H1 (cell line): ENCODE measurements at regions not wholly inside any gene's neighbourhood (a gene's known extent, or its start where the extent isn't known, plus 50 kb on each side); places are given as distances from the start of the nearest gene placed in this dataset.

Experiments
- CTCF ChIA-PET: fragments of 300-600 bp; sonication (Branson Sonifier 250); formaldehyde crosslinking; loops from one replicate; lab custom pipeline; 2021; ENCODE audit not compliant: partially characterized antibody; lab: Charles Lee
- POLR2A ChIA-PET: fragments of 300-600 bp; sonication (Branson Sonifier 250); formaldehyde crosslinking; loops from one replicate; lab custom pipeline; 2021; ENCODE audit warnings: inconsistent platforms; ENCODE audit not compliant: partially characterized antibody; lab: Charles Lee
- DNase-seq, 2 experiments: peaks; one replicate each; pipeline versions ENCODE4 v3.0.0 to v3.0.0-alpha.2; 2010 to 2022; ENCODE audit warnings: low spot score in 2 of 2, low read depth in 1 of 2, mixed read lengths in 1 of 2
- FAIRE-seq: peaks from 2 replicates; lab custom pipeline; 2011; peaks lifted over from hg19 to GRCh38; lab: Jason Lieb, UNC
- H2AFZ ChIP-seq: 2 replicates; pipeline ENCODE4 v1.8.1; 2012; ENCODE audit warnings: low read length, inconsistent platforms
- H2AK5ac ChIP-seq: 2 replicates; pipeline ENCODE4 v1.6.1; 2013; ENCODE audit warnings: low read depth, low read length
- H2BK120ac ChIP-seq: replicated peaks from 2 replicates; pipeline ENCODE3; 2013; ENCODE audit warnings: low read depth, low read length, inconsistent platforms
- H2BK12ac ChIP-seq: 2 replicates; pipeline ENCODE4 v1.6.1; 2013; ENCODE audit warnings: low read depth, low read length
- H2BK15ac ChIP-seq: 2 replicates; pipeline ENCODE4 v1.6.1; 2013; ENCODE audit warnings: low read length
- H2BK20ac ChIP-seq: 2 replicates; pipeline ENCODE4 v1.6.1; 2013; ENCODE audit warnings: low read length
- H2BK5ac ChIP-seq: 2 replicates; pipeline ENCODE4 v1.6.1; 2013; ENCODE audit warnings: low read depth, low read length
- H3K14ac ChIP-seq: 2 replicates; pipeline ENCODE4 v1.6.1; 2013; ENCODE audit warnings: inconsistent platforms; ENCODE audit not compliant: insufficient read length
- H3K18ac ChIP-seq: 2 replicates; pipeline ENCODE4 v1.6.1; 2013; ENCODE audit warnings: low read length; ENCODE audit errors: extremely low read depth
- H3K23ac ChIP-seq: 2 replicates; pipeline ENCODE4 v1.6.1; 2013; ENCODE audit warnings: inconsistent platforms; ENCODE audit not compliant: insufficient read length
- H3K23me2 ChIP-seq: 2 replicates; pipeline ENCODE4 v1.6.1; 2013; ENCODE audit warnings: low read depth, low read length
- H3K27ac ChIP-seq: 2 replicates; pipeline ENCODE4 v1.6.1; 2011; ENCODE audit warnings: low read depth, low read length, inconsistent platforms
- H3K27me3 ChIP-seq, 4 experiments: replicated peaks in 1 of 4; 1 replicate in 1 of 4; 2 replicates in 3 of 4; pipeline versions ENCODE4 v1.6.1 to v1.8.1; 2011 to 2013; ENCODE audit warnings: low read length in 3 of 4, mild to moderate bottlenecking in 3 of 4, inconsistent platforms in 2 of 4, mixed read lengths in 2 of 4, moderate library complexity in 1 of 4; ENCODE audit not compliant: control insufficient read depth in 3 of 4, insufficient read depth in 3 of 4; ENCODE audit errors: extremely low read depth in 1 of 4
- H3K36me3 ChIP-seq, 4 experiments: 2 replicates each; pipeline versions ENCODE4 v1.6.1 to v1.8.1; 2011 to 2013; ENCODE audit warnings: mild to moderate bottlenecking in 4 of 4, low read length in 3 of 4, moderate library complexity in 2 of 4, control low read depth in 1 of 4, inconsistent platforms in 1 of 4; ENCODE audit not compliant: insufficient read depth in 4 of 4, control insufficient read depth in 2 of 4
- H3K4ac ChIP-seq: replicated peaks from 2 replicates; pipeline ENCODE3; 2013; ENCODE audit warnings: low read length, low read depth, mixed read lengths, inconsistent platforms; ENCODE audit not compliant: insufficient read length
- H3K4me1 ChIP-seq, 4 experiments: replicated peaks in 1 of 4; 1 replicate in 1 of 4; 2 replicates in 3 of 4; pipeline versions ENCODE4 v1.6.1 to v1.8.1; 2011 to 2013; ENCODE audit warnings: low read length in 3 of 4, inconsistent platforms in 2 of 4, mixed read lengths in 1 of 4; ENCODE audit not compliant: insufficient read depth in 4 of 4, control insufficient read depth in 3 of 4
- H3K4me2 ChIP-seq, 2 experiments: 2 replicates each; pipeline versions ENCODE4 v1.6.1 to v1.8.1; 2011 to 2013; ENCODE audit warnings: low read depth in 2 of 2, low read length in 2 of 2, control low read depth in 1 of 2, inconsistent platforms in 1 of 2, mild to moderate bottlenecking in 1 of 2; ENCODE audit not compliant: insufficient read depth in 1 of 2
- H3K4me3 ChIP-seq, 4 experiments: fragments of 200-600, 300-600 bp in 1 of 4; sonication (generic), shearing (Covaris generic), sonication (Bioruptor Twin) in 1 of 4; 2 replicates each; pipeline versions ENCODE4 v1.5.1 to v1.8.1; 2011 to 2016; ENCODE audit warnings: low read length in 4 of 4, low read depth in 3 of 4, control low read depth in 2 of 4, inconsistent platforms in 2 of 4, mild to moderate bottlenecking in 2 of 4, mixed read lengths in 1 of 4, moderate library complexity in 1 of 4; ENCODE audit not compliant: insufficient read depth in 2 of 4; ENCODE audit errors: extremely low read depth in 1 of 4
- H3K56ac ChIP-seq: replicated peaks from 2 replicates; pipeline ENCODE3; 2013; ENCODE audit warnings: low read depth, mild to moderate bottlenecking, mixed read lengths, low read length, inconsistent platforms; ENCODE audit not compliant: insufficient read length
- H3K79me1 ChIP-seq: 2 replicates; pipeline ENCODE4 v1.6.1; 2013; ENCODE audit warnings: low read depth, low read length, control low read depth
- H3K79me2 ChIP-seq, 2 experiments: 2 replicates each; pipeline versions ENCODE4 v1.6.1 to v1.8.1; 2012 to 2013; ENCODE audit warnings: low read length in 2 of 2, mild to moderate bottlenecking in 2 of 2, inconsistent platforms in 1 of 2; ENCODE audit not compliant: insufficient read depth in 2 of 2, control insufficient read depth in 1 of 2
- H3K9ac ChIP-seq, 4 experiments: replicated peaks in 1 of 4; 1 replicate in 1 of 4; 2 replicates in 3 of 4; pipeline versions ENCODE4 v1.6.1 to v1.8.1; 2011 to 2013; ENCODE audit warnings: low read depth in 3 of 4, low read length in 3 of 4, control low read depth in 2 of 4, mild to moderate bottlenecking in 2 of 4, moderate library complexity in 2 of 4, inconsistent platforms in 1 of 4; ENCODE audit errors: extremely low read depth in 1 of 4
- H3K9me3 ChIP-seq, 2 experiments: 2 replicates each; pipeline versions ENCODE4 v1.6.1 to v1.8.1; 2012 to 2013; ENCODE audit warnings: mild to moderate bottlenecking in 2 of 2, moderate library complexity in 2 of 2, control low read depth in 1 of 2, inconsistent platforms in 1 of 2, low read depth in 1 of 2, low read length in 1 of 2, mixed read lengths in 1 of 2; ENCODE audit not compliant: insufficient read depth in 2 of 2
- H4K20me1 ChIP-seq, 2 experiments: replicated peaks in 1 of 2; 2 replicates each; pipeline versions ENCODE3 to v1.8.1; 2011 to 2013; ENCODE audit warnings: inconsistent platforms in 2 of 2, low read length in 2 of 2, mild to moderate bottlenecking in 1 of 2; ENCODE audit not compliant: insufficient read depth in 2 of 2, control insufficient read depth in 1 of 2
- H4K5ac ChIP-seq: 2 replicates; pipeline ENCODE4 v1.6.1; 2013; ENCODE audit warnings: low read length, low read depth, mixed read lengths, inconsistent platforms; ENCODE audit not compliant: insufficient read length
- H4K8ac ChIP-seq: 2 replicates; pipeline ENCODE4 v1.8.0; 2013; ENCODE audit warnings: mild to moderate bottlenecking, moderate library complexity, low read length, inconsistent platforms; ENCODE audit not compliant: insufficient read depth; ENCODE audit errors: extremely low read depth
- H4K91ac ChIP-seq: replicated peaks from 2 replicates; pipeline ENCODE3; 2013; ENCODE audit warnings: low read length, mixed read lengths, inconsistent platforms; ENCODE audit not compliant: insufficient read length
- ATF2 ChIP-seq: IDR thresholded peaks from 2 replicates; pipeline ENCODE4 v1.6.1; 2012; ENCODE audit warnings: low read length, inconsistent platforms
- EP300 ChIP-seq, 2 experiments: IDR thresholded peaks; 1 replicate in 1 of 2; 2 replicates in 1 of 2; pipeline ENCODE4 v1.6.1; 2011 to 2012; ENCODE audit warnings: low read depth in 2 of 2, low read length in 2 of 2, mild to moderate bottlenecking in 2 of 2, borderline replicate concordance in 1 of 2, inconsistent platforms in 1 of 2, moderate library complexity in 1 of 2
- EZH2 ChIP-seq: fragments of 200-600 bp; sonication (generic); IDR thresholded peaks from 2 replicates; pipeline ENCODE4 v1.7.1; 2012; ENCODE audit warnings: low read depth, mild to moderate bottlenecking, moderate library complexity, low read length, inconsistent platforms; ENCODE audit not compliant: severe bottlenecking
- FOSL1 ChIP-seq: IDR thresholded peaks from 2 replicates; pipeline ENCODE4 v1.6.1; 2011; ENCODE audit warnings: mild to moderate bottlenecking, low read depth, low read length, moderate library complexity; ENCODE audit not compliant: insufficient read depth
- NANOG ChIP-seq: IDR thresholded peaks from 2 replicates; pipeline ENCODE4 v1.6.1; 2011; ENCODE audit warnings: low read length, low read depth, mild to moderate bottlenecking, inconsistent platforms; ENCODE audit not compliant: insufficient read depth, poor library complexity, severe bottlenecking
- PHF8 ChIP-seq: fragments of 200-600 bp; sonication (generic); conservative IDR thresholded peaks from 2 replicates; pipeline ENCODE4 v1.7.1; 2012; ENCODE audit warnings: low read depth, mild to moderate bottlenecking, inconsistent platforms, low read length, moderate library complexity
- SP1 ChIP-seq: IDR thresholded peaks from 2 replicates; pipeline ENCODE4 v1.6.1; 2011; ENCODE audit warnings: low read depth, low read length
- TCF12 ChIP-seq: IDR thresholded peaks from 2 replicates; pipeline ENCODE4 v1.6.1; 2011; ENCODE audit warnings: low read depth, mild to moderate bottlenecking, low read length
- ZNF274 ChIP-seq: IDR thresholded peaks from 2 replicates; pipeline ENCODE4 v1.7.0; 2012; ENCODE audit warnings: low read length, borderline replicate concordance; ENCODE audit errors: extremely low read depth
- WGBS, 2 experiments: shearing (Covaris generic) in 1 of 2; methylation state at CpG; one replicate each; pipeline versions ENCODE4 v1.1.6 to v1.1.7; 2013 to 2015; ENCODE audit warnings: low lambda C conversion rate in 2 of 2, mixed read lengths in 2 of 2, inconsistent platforms in 1 of 2, low coverage in 1 of 2, missing lambda C conversion rate in 1 of 2; ENCODE audit not compliant: insufficient replicate concordance in 2 of 2, insufficient coverage in 1 of 2, insufficient read length in 1 of 2; ENCODE audit errors: extremely low coverage in 1 of 2, missing lambda C conversion rate in 1 of 2; 5-methylcytosine and 5-hydroxymethylcytosine counted together
- TF ChIP-seq, protein P1 (sequence below), 3 experiments: IDR thresholded peaks; 1 replicate in 2 of 3; 2 replicates in 1 of 3; pipeline versions ENCODE4 v1.5.1 to v1.6.1; 2011; ENCODE audit warnings: low read length in 3 of 3, mild to moderate bottlenecking in 3 of 3, inconsistent platforms in 2 of 3, low read depth in 1 of 3, moderate library complexity in 1 of 3; ENCODE audit not compliant: insufficient read depth in 1 of 3; ENCODE audit errors: control extremely low read depth in 1 of 3

DNA sequence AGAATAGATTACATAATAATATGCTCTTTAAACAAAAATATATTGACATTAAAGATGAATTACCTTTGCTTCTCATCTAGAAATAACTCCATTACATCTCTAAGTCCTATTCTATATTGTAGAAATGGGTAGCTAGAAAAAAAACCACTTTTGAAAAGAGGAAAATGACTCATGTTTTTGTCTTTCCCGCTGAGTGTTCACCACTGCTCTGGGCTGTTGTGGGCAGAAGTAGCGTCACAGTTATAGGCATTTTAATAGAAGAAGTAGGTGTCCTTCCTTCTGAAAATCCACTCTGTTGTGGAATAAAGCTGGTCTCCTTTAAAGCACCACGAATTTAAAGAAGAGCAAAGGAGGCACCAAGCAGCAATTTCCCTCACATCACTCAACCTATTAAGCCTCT lies 117.6 kb upstream of the NFE2L3 start:
- Histone ChIP-seq H3K18ac (no peak overlapping the region), H2AFZ (no peak overlapping the region), H3K79me1 (no peaks in the 10 kb centered on the region), H3K9ac (no peak overlapping the region), H4K5ac (no peak overlapping the region), H2BK12ac (no peak overlapping the region), H4K91ac (no peak overlapping the region), H2BK120ac (no peak overlapping the region), H3K14ac (no peak overlapping the region), H2BK5ac (no peak overlapping the region), H3K27me3 (no peaks in the 10 kb centered on the region), H3K23ac (no peak overlapping the region), H3K27ac (no peak overlapping the region), H3K56ac (no peak overlapping the region), H3K4me2 (no peak overlapping the region), H3K23me2 (no peaks in the 10 kb centered on the region), H3K4ac (no peak overlapping the region), H4K20me1 (no peaks in the 10 kb centered on the region), H3K4me1 (no peaks in the 10 kb centered on the region), H2BK15ac (no peak overlapping the region), H2AK5ac (no peak overlapping the region), H3K9me3 (no peaks in the 10 kb centered on the region), H3K4me3 (no peak overlapping the region), H2BK20ac (no peak overlapping the region), H4K8ac (no peak overlapping the region), H3K36me3 (no peaks in the 10 kb centered on the region), H3K79me2 (no peaks in the 10 kb centered on the region)
- WGBS, 2 experiments: 87% methylated on average over 3 of the region's 3 CpGs; no CpG with 5 or more reads in 1 of the 2 experiments
- DNase-seq (no peak), FAIRE-seq (no peak)
- CTCF ChIA-PET: no interaction called here
- TF ChIP-seq FOSL1: no peak
- TF ChIP-seq EZH2: no peak
- no peak for TF ChIP-seq PHF8
- TF ChIP-seq SP1: no peak
- TF ChIP-seq, protein P1, sequence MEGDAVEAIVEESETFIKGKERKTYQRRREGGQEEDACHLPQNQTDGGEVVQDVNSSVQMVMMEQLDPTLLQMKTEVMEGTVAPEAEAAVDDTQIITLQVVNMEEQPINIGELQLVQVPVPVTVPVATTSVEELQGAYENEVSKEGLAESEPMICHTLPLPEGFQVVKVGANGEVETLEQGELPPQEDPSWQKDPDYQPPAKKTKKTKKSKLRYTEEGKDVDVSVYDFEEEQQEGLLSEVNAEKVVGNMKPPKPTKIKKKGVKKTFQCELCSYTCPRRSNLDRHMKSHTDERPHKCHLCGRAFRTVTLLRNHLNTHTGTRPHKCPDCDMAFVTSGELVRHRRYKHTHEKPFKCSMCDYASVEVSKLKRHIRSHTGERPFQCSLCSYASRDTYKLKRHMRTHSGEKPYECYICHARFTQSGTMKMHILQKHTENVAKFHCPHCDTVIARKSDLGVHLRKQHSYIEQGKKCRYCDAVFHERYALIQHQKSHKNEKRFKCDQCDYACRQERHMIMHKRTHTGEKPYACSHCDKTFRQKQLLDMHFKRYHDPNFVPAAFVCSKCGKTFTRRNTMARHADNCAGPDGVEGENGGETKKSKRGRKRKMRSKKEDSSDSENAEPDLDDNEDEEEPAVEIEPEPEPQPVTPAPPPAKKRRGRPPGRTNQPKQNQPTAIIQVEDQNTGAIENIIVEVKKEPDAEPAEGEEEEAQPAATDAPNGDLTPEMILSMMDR (IDR thresholded peaks at IDR 0.05; ENCODE audit: control extremely low read depth in 1 of 3, insufficient read depth in 1 of 3, low read depth in 1 of 3, low read length in 3 of 3): no peak
- no peak for TF ChIP-seq ATF2
- no peak for TF ChIP-seq TCF12
- no peak for TF ChIP-seq EP300 (IDR thresholded peaks at IDR 0.05; ENCODE audit: borderline replicate concordance in 1 of 2, low read depth in 2 of 2, low read length in 2 of 2)
- no peak for TF ChIP-seq NANOG
- no peak for TF ChIP-seq ZNF274
- POLR2A ChIA-PET: no interaction called here
